NCI-H774 (cell line): ENCODE measurements at regions not wholly inside any gene's neighbourhood (a gene's known extent, or its start where the extent isn't known, plus 50 kb on each side); places are given as distances from the start of the nearest gene placed in this dataset.

ENCODE experiments used
- DNase-seq: peaks from one replicate; lab custom pipeline; 2025; lab: John Stamatoyannopoulos, UW

DNA sequence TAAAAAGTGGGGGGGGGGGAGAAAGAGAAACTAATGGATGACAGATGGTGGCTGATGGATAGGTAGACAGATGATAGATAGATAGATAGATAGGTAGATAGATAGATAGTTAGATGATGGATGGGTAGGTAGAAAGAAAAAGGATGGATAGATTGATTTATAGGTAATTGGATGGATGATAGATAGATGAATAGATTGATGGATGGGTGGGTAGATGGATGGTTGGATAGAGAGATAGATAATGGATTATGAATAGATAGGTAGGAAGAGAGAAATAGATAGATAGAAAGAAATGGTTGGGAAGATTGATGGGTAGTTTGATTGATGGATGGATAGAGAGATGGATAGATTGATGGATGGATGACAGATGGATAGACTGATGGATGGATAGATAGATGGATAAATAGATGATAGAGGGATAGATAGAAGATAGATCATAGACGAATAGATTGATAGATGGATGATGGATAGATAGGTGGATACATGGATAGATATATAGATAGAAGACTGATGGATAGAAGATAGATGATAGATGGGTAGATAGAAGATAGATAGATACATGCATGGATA is 337.1 kb downstream of the C16orf95 start:
- no peak for DNase-seq

DNA sequence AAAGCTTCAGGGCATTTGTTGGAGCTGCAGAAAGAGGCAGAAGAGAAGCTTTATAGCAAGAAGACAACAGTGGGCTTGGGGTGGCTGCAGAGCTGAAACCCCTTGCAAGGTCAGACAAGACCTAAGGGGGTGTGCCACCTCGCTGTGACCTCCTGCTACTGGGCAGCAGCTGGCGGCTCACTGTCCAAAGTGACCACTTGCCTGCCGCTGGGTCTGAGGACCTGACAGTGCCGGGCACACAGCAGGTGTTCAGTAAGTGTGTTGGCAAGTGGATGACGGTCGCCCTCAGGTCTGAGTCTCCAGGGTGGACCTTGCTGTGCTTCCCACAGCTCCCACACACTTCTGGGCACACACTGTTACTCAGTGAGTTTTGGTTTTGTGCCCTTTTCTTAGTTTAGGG is 336.5 kb downstream of the C16orf95 start:
- DNase-seq: no peak

DNA sequence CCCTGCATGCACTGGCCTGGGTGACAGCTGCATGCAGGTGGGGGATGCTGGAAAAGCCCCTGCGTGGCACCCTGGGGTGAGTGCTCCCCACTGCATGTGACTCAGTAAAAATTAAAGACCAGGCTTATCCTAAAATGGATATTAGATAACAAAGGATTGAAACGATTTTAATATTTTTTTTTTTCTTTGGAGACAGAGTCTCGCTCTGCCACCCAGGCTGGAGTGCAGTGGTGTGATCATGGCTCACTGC is 334.9 kb downstream of the C16orf95 start:
- DNase-seq: no peak

DNA sequence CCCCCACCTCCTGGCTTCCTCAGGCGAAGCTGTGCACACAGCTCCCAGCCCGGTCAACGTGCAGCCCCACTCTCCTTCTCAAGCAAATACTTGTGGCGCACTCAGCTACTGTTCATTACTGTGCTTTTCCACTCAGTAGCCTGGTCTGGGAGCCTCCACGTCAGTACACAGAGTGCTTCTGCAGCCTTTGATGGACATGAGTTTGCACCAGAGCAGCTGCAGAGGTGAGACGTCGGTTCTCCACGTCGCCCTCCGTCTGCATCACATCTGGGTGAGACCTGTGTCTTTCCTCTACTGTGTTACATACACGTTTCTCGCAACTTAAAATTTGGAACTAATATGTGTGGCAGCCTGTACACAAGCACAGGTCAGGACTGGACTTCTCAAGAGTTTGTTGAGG is 334.3 kb downstream of the C16orf95 start:
- DNase-seq: no peak

DNA sequence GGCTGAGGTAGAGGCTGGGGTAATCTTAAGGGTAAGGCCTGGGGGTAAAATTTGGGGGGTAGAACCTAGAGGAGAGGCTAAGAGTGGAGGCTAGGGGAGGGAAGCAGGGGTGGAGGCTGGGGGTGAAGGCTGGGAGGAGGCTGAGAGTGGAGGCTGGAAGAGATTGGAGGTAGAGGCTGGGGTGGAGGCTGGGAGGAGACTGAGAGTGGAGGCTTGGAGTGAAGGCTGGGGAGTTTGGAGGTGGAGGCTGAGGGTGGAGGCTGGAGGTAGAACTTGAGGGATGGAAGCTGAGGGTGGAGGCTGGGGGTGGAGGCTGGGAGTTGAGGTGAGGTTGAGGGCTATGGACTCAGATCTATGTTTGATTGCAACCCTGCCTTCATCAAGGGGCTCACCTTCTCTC is 333.6 kb downstream of the C16orf95 start:
- no peak for DNase-seq

DNA sequence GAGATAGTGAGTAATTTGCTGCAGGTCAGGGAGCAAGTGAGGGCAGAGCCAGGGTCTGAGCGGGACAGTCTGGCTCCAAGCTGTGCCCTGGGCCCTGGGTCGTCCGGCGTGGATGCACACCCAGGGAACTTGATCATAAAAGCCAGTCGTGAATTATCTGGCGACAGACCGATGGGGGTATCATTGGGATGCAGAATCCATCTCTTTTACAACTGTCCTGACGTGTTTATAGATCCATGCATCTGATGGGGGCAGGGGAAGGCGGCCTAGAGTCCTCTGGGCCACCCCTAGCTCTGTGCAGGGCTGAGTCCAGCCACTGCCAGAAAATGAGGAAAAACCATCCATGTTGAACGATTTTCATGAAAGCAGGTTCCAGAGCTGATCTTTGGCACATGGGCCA is 332.8 kb downstream of the C16orf95 start:
- no peak for DNase-seq

DNA sequence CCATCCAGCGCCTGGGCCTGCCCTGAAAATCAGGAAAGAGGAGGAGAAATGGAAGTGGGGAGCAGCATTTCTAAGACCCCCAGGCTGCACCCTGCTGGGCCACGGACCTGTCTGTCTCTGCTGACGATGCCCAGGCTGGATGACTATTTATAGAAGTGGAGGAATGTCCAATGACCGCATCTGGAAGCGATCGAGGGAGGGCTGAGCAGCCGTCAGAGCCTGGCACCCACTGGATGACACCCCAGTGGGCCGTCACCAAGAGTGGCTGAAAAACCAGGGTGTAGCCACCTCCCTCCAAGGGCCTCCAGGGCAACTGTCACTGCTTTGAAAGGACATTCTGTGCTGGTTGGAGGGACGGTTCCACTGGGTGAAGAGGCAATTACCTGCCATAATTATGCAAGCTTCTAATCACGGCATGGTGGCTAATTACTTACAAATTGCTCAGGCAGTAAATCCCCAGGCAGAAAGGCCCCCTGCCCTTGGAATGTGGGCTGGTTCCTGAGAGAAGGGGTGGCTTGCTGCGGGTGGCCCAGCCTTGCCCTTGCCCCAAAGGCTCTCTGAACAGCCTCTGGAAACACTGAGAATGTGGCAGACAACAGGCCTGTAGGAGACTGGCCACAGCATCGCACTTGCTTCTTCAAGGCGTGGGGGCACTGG is 332.1 kb downstream of the C16orf95 start:
- DNase-seq: no peak

DNA sequence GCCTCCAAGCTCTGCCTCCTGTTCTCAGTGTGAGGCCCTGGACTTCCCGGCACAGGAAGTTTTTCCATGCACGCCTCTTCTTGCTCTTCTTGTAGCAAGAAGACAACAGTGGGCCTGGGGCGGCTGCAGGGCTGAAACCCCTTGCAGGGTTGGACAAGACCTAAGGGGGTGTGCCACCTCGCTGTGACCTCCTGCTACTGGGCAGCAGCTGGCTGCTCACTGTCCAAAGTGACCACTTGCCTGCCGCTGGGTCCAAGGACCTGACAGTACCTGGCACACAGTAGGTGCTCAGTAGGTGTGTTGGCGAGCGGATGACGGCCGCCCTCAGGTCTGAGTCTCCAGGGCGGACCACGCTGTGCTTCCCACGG is 331.6 kb downstream of the C16orf95 start:
- DNase-seq: no peak

DNA sequence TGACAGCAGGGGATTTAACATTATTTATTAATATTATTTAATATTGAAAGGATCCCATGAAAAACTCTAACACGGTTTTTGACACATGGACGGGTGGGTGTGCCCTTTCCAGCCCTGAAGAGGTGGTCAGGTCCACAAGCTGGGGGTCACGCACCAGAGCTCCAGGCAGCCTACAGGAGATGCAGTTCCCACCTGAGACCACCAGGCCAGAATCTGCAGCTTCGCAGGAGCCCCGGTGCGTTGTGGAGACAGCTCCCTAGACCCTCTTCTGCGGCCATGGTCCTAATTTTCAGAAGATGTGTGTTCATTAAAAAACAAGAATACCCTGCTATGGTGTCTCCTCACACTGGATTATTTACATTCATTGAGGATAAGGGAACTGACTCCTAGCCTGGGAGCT is 331.1 kb downstream of the C16orf95 start:
- no peak for DNase-seq

DNA sequence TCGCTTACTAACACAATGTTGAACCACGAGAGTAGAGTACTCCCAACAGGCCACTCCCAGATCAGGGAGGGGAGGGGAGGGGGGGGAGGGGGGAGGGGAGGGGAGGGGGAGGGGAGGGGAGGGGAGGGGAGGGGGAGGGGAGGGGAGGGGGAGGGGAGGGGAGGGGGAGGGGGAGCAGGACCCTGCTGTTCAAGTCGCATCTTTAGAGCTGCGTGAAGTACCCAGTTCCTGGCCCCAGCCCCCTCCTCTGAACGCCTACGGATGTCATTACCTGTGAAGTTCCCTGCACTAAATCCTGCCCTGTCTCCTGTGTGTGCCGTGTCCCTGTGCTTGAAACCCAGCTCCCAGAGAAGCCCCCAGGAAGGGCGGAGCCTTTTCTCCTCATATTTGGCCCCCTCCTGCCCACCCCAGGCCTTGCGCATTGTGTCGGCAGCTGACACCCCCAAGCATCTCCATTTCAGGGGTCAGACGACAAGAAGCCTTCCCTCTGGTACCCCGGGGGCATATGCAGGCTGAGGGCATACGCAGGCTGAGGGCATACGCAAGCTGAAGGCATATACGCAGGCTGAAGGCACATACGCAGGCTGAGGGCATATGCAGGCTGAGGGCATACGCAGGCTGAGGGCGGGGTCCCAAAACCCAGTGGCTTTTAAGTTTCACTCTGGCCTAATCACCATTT is 330.2 kb downstream of the C16orf95 start:
- DNase-seq: no peak

DNA sequence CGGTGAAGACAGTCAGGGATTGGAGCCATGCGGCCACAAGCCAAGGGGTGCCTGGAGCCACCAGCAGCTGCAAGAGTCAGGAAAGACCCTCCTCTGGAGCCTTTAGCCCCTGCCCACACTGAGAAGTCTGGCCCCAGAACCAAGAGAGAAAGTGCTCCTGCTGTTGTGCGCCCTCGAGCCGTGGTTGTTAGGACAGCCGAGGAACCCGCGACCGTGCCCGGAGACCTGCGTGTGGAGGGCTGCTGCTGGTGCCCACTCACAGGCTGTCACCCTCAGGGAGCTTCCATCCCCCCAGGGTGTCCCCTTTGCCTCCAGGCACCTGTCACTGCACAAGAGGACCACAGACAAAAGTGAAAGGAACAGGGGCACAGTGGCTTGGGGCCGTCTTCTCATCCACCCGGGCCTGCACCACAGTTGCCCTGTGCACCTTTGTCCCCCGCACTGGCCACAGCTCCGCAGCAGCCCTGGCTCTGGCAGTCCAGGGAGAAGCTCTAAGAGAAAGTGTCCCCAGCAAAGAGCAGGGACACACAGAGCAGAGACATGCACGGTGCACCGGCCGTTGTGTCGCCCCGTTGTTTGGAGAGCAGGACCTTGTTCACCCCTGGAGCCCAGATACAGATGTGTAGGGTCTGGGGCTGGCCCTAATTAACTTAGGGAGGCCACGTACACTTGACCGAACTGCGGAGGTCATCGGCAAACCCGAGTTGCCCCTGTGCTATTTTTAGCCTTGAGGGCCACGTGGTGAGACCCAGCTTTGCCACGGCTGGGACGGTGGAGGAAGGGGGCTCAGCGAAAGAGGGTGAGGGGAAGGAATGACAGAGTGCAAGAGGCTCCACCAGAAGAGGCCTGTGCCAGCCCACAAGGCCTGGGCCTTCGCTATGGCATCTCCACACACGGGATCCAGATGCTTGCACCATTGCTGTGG is 329.2 kb downstream of the C16orf95 start:
- DNase-seq: no peak

DNA sequence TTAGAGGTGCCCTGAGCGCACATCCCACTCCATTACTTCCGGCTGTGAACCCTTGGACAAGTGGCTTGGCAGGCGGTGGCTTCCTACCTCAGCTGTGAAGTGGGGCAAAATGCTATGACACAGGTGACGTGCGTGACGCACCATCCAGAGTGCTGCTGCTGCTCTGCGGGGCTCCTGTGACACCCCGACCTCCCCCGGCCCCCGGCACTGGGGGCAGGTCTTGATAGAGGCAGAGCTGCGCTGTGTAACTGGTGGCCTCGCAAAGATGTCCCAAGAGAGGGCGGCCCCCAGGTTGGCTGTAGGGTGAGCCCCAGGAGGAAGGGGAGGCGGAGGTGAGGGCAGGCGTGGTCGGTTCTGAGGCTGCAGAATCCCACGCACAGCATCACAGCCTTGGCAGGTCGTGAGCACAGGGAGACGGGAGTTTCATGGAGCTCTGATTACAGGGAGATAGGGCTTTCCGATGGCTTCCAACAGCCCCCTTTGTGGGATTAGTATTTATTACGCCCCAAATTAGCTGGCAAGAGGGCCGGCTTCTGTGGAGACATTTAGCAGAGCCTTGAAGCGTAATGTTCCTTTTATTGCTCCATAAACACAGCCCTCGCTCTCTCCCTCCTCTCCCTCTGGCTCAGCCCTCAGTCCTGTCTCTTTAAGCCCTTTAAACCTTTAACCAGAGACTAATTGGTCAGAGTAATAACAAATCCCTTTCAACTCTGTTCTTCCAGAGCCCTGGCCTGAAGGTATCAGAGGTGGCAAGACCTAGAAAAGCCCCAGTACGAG is 328.1 kb downstream of the C16orf95 start:
- DNase-seq: no peak

DNA sequence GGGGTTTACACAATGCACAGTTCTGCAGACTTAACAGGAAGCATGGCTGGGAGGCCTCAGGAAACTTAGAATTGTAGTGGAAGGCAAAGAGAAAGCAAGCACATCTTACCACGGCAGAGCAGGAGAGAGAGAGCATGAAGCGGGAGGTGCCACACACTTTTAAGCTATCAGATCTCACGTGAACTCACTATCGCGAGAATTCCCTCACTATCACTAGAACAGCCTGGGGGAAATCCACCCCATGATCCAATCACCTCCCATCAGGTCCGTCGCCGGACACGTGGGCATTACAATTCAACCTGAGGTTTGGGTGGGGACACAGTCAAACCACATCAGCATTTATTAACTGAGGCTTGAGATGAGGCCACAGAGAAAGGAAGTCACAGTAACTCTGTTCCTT is 326.7 kb downstream of the C16orf95 start:
- DNase-seq: no peak

DNA sequence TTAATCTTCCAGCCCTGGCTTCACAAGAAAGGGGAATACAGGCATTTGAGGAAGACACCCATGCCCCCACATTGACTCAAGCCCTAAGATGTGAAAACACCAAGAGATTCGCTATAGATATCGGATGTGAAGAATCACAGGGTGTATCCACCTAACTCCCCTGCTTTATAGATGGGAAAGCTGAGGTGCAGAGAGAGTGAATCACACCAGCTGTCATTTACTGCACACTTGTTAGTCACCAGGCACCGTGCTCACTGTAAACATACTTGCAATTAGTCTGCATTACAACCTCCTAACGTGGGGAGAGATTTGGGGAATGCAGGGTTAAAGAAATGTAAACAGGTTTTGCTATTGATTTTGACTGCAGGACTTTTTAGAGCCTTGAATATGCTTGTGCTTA is 325.5 kb downstream of the C16orf95 start:
- no peak for DNase-seq

DNA sequence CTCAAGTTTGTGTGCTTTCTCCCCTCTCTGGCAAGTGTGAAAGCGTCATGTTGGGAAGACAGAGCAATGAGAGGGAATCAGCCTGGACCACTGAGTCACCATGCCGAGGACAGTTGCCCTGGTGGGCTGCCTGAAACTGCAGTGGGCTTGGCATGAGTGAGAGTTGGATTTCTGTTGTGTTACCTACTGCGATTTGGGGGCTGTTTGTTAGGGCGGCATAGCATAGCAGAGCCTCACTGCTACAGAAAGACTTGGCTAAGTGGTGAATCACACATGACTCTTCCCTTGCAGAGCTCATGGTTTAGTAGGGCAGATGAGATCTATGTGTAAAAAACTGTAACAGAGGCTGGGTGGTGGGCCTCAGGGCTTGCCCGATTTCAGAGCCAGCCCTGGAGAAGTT is 324.6 kb downstream of the C16orf95 start:
- DNase-seq: no peak

DNA sequence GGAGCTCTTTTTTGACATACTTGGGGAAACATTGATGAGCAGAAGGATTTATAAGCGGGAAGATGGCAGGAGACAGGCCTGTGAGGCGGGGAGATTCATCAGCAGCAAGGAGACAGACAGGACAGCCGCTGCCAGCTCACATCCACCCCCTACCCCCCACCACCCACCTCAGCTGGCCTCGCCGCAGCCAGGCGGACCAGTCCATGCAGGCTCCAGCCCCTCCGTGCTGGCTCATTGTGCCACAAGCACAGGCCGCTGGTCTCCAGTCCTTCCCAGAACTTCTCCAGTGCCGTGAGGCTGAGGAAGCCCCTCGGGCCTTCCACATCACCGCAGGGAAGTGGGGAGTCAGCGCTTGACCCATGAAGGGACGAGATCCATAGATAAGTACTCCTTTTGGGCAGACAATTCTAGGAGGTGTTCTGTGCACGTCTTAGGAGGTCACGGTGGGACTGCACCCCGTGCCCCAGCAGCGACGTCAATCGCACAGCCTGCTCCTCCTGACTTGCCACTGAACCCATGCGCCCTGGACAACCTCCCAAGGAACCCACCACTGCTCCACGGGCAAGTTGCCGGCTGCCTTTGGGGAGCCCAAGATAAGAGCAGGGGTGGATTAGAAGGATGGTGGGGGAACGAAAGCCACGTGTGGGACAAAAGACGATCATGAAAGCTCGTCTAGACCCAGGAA is 323.6 kb downstream of the C16orf95 start:
- DNase-seq: no peak

DNA sequence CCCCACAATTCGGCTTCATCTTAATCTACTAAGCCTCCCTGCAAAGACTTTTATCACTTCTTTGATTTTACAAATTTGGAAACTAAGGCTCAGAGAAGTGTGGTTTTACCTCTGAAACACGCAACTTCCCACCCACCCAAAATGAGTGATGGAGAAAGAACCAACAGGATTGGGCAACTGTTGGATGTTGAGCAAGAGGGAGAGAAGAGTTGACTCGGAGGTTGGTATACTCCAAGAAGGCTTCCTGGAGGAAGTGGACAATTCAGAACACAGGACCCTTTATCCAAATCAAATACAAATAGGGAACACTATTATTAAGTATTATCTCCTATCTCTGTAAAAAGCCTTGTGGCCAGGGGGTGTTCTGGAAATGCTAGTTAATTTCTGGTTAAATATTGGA is 323.0 kb downstream of the C16orf95 start:
- no peak for DNase-seq

DNA sequence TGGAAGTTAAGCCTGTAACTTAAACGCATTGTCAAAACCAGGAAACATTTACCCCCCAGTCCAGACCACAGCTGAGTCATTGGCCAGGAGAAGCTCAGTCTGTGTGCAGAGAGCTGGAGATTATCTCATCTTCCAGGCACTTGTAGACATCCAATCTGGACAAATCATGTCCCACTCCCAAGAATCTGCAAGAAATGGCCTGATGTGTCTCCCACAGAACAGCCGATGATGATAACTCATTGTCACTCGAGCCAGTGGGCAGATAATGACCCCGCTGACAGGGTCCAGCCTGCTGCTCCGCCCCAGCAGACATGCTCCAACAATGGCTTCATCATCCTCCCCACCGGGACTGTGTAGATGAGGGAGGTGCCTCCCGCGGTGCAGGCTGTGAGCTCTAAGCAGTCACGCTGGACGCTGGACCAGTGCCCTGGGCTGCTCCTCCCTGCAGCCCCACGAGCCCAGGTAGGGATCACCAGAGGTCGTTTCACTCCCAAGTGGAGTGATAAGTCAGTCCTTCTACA is 322.5 kb downstream of the C16orf95 start:
- no peak for DNase-seq

DNA sequence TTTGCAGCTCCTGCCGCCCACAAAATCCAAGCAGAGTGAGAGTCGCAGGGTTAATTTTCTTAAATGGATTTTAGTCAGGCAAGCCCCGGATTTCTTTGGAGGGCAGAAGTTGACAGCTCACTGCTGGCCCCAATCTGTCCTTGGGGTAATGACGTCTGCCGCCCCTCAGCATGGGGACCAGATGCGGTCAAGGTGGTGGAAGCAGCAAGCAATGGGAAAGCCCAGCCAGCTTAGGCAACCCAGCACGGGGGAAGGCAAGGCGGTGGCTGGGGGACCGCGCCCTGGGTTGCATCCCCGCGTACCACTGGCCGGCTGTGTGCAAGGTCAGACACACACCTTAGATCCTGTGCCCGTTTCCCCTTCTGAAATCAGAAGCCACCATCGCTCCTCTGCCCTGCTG is 321.7 kb downstream of the C16orf95 start:
- DNase-seq: no peak

DNA sequence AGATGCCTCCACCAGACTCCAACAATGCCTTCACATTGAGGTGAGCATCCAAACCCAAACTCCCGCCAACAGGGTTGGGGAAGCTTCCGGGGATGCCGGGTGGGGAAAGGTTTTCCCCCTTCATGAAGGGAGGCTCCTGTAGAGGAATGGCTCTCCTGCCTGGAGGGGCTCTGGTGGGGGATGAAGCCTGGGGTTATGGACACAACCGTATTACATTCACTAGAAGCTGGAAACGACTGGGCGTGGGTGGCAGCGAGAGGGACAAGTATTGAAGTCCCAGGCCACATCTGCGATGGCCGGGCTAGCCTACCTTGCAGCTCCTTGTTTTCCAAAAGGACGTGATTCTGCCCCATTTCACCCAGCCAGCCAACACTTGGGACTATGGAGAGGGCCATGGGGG is 321.1 kb downstream of the C16orf95 start:
- DNase-seq: no peak

DNA sequence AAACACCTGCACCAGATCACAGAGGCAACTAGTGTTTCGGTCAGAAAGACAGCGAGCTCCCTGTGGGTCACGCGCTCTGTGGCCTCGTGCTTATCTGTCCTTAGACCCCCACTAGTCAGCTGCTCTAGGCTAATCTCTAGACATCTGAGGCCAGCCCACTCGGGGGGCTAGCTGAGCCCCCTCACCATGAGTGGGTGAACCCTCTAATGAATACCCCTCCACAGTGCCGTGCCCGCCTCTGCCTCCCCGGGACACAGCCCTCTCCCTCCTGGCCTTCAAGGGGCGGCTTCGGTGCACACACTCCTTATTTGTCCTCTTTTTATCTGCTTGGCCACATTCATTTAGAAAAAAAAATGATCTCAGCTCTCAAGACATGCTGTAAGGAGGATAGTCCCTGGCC is 320.1 kb downstream of the C16orf95 start:
- DNase-seq: no peak
